H9 (cell line): ENCODE measurements at regions not wholly inside any gene's neighbourhood (a gene's known extent, or its start where the extent isn't known, plus 50 kb on each side); places are given as distances from the start of the nearest gene placed in this dataset.

Experiments
- DNase-seq: peaks from one replicate; pipeline ENCODE4 v3.0.0-alpha.2; 2017
- H2AFZ ChIP-seq: one replicate; pipeline ENCODE4 v1.6.1; 2013; ENCODE audit warnings: mild to moderate bottlenecking, low read length, control low read depth, moderate library complexity
- H2AK5ac ChIP-seq: 2 replicates; pipeline ENCODE4 v1.6.1; 2013; ENCODE audit warnings: low read length, control low read depth, mixed read lengths; ENCODE audit not compliant: insufficient read length
- H2BK120ac ChIP-seq: one replicate; pipeline ENCODE4 v1.6.1; 2013; ENCODE audit warnings: low read depth, mild to moderate bottlenecking, low read length, control low read depth, inconsistent platforms; ENCODE audit not compliant: poor library complexity, severe bottlenecking
- H2BK12ac ChIP-seq: 2 replicates; pipeline ENCODE4 v1.6.1; 2013; ENCODE audit warnings: low read length, control low read depth, mixed read lengths, low read depth; ENCODE audit not compliant: insufficient read length
- H2BK15ac ChIP-seq: 2 replicates; pipeline ENCODE4 v1.6.1; 2013; ENCODE audit warnings: low read depth, low read length, control low read depth
- H2BK20ac ChIP-seq: one replicate; pipeline ENCODE4 v1.6.1; 2013; ENCODE audit warnings: low read depth, mild to moderate bottlenecking, low read length, control low read depth, inconsistent platforms; ENCODE audit not compliant: poor library complexity, severe bottlenecking
- H2BK5ac ChIP-seq: 2 replicates; pipeline ENCODE4 v1.6.1; 2013; ENCODE audit warnings: low read length, control low read depth, mixed read lengths; ENCODE audit not compliant: insufficient read length
- H3K14ac ChIP-seq: 2 replicates; pipeline ENCODE4 v1.6.1; 2013; ENCODE audit warnings: low read length, control low read depth; ENCODE audit not compliant: insufficient read depth
- H3K18ac ChIP-seq: 2 replicates; pipeline ENCODE4 v1.6.1; 2013; ENCODE audit warnings: low read depth, mild to moderate bottlenecking, mixed read lengths, low read length, control low read depth; ENCODE audit not compliant: insufficient read length
- H3K23ac ChIP-seq: 2 replicates; pipeline ENCODE4 v1.6.1; 2013; ENCODE audit warnings: low read length, control low read depth, mixed read lengths, low read depth; ENCODE audit not compliant: insufficient read length
- H3K23me2 ChIP-seq: 2 replicates; pipeline ENCODE4 v1.6.1; 2013; ENCODE audit warnings: low read depth, mild to moderate bottlenecking, mixed read lengths, low read length, control low read depth; ENCODE audit not compliant: insufficient read length, poor library complexity, severe bottlenecking
- H3K27ac ChIP-seq: 2 replicates; pipeline ENCODE4 v1.5.1; 2013; ENCODE audit warnings: low read length, control low read depth, mixed read lengths, low read depth; ENCODE audit not compliant: insufficient read length
- H3K27me3 ChIP-seq: 2 replicates; pipeline ENCODE4 v1.6.1; 2013; ENCODE audit warnings: low read length, control low read depth, inconsistent platforms; ENCODE audit not compliant: insufficient read depth
- H3K4ac ChIP-seq: 2 replicates; pipeline ENCODE4 v1.6.1; 2013; ENCODE audit warnings: low read depth, mild to moderate bottlenecking, control low read depth, inconsistent platforms, low read length, moderate library complexity
- H3K4me1 ChIP-seq: 2 replicates; pipeline ENCODE4 v1.6.1; 2013; ENCODE audit warnings: low read length, control low read depth, inconsistent platforms; ENCODE audit not compliant: insufficient read depth
- H3K4me2 ChIP-seq: 2 replicates; pipeline ENCODE4 v1.6.1; 2013; ENCODE audit warnings: low read length, control low read depth, mixed read lengths; ENCODE audit not compliant: insufficient read length, insufficient read depth
- H3K56ac ChIP-seq: 2 replicates; pipeline ENCODE4 v1.6.1; 2013; ENCODE audit warnings: low read depth, mild to moderate bottlenecking, mixed read lengths, low read length, control low read depth; ENCODE audit not compliant: insufficient read length
- H3K79me1 ChIP-seq: 2 replicates; pipeline ENCODE4 v1.6.1; 2013; ENCODE audit warnings: low read depth, mild to moderate bottlenecking, moderate library complexity, low read length, control low read depth, inconsistent platforms; ENCODE audit not compliant: insufficient read depth, poor library complexity, severe bottlenecking
- H3K79me2 ChIP-seq: 2 replicates; pipeline ENCODE4 v1.6.1; 2013; ENCODE audit warnings: low read length, control low read depth, inconsistent platforms; ENCODE audit not compliant: insufficient read depth
- H3K9ac ChIP-seq: 2 replicates; pipeline ENCODE4 v1.6.1; 2013; ENCODE audit warnings: low read length, control low read depth, mixed read lengths; ENCODE audit not compliant: insufficient read length; ENCODE audit errors: extremely low read depth
- H3K9me3 ChIP-seq: one replicate; pipeline ENCODE4 v1.6.1; 2013; ENCODE audit warnings: low read depth, low read length, inconsistent platforms; ENCODE audit not compliant: control insufficient read depth
- H3T11ph ChIP-seq: one replicate; pipeline ENCODE4 v1.6.1; 2013; ENCODE audit warnings: mild to moderate bottlenecking, low read length, control low read depth, inconsistent platforms
- H4K20me1 ChIP-seq: one replicate; pipeline ENCODE4 v1.6.1; 2013; ENCODE audit not compliant: control insufficient read depth, insufficient read length, insufficient read depth
- H4K5ac ChIP-seq: 2 replicates; pipeline ENCODE4 v1.6.1; 2013; ENCODE audit warnings: low read depth, mild to moderate bottlenecking, mixed read lengths, low read length, control low read depth; ENCODE audit not compliant: insufficient read length
- H4K8ac ChIP-seq: replicated peaks from 2 replicates; pipeline ENCODE4 v1.6.1; 2013; ENCODE audit warnings: low read length, control low read depth, mixed read lengths, low read depth; ENCODE audit not compliant: insufficient read length
- H4K91ac ChIP-seq: 2 replicates; pipeline ENCODE4 v1.6.1; 2013; ENCODE audit warnings: low read depth, mild to moderate bottlenecking, moderate library complexity, mixed read lengths, low read length, control low read depth; ENCODE audit not compliant: insufficient read length
- H3K27ac Mint-ChIP-seq, 3 experiments: 2 replicates in 2 of 3; 3 replicates in 1 of 3; pipeline ENCODE4 v1.8.0; 2020 to 2021; ENCODE audit warnings: mixed read lengths in 3 of 3, mild to moderate bottlenecking in 1 of 3, moderate library complexity in 1 of 3
- H3K27me3 Mint-ChIP-seq: 2 replicates; pipeline ENCODE4 v1.8.0; 2021; ENCODE audit warnings: low read depth, mild to moderate bottlenecking, moderate library complexity, mixed read lengths
- H3K36me3 Mint-ChIP-seq, 3 experiments: 2 replicates in 2 of 3; 3 replicates in 1 of 3; pipeline ENCODE4 v1.8.0; 2020 to 2021; ENCODE audit warnings: low read depth in 3 of 3, mixed read lengths in 3 of 3; ENCODE audit not compliant: insufficient read depth in 1 of 3
- H3K4me1 Mint-ChIP-seq, 2 experiments: 2 replicates each; pipeline ENCODE4 v1.8.0; 2020; ENCODE audit warnings: mixed read lengths in 2 of 2
- H3K4me3 Mint-ChIP-seq, 2 experiments: 2 replicates in 1 of 2; 3 replicates in 1 of 2; pipeline ENCODE4 v1.8.0; 2020 to 2021; ENCODE audit warnings: mild to moderate bottlenecking in 2 of 2, mixed read lengths in 2 of 2, moderate library complexity in 1 of 2
- H3K9me3 Mint-ChIP-seq, 2 experiments: 2 replicates in 1 of 2; 3 replicates in 1 of 2; pipeline ENCODE4 v1.8.0; 2020; ENCODE audit warnings: mild to moderate bottlenecking in 2 of 2, mixed read lengths in 2 of 2, moderate library complexity in 1 of 2
- CTCF ChIP-seq: fragments of 200-600 bp; sonication (generic); conservative IDR thresholded peaks from 3 replicates; pipeline ENCODE4 v1.8.0; 2021; ENCODE audit warnings: antibody characterized with exemption, mild to moderate bottlenecking
- WGBS: extraction: QIAGEN DNeasy Blood & Tissue Kit; methylation state at CpG from one replicate; pipeline ENCODE4 v1.1.7; 2013; ENCODE audit warnings: missing lambda C conversion rate, low lambda C conversion rate, mixed read lengths; ENCODE audit not compliant: insufficient read length; ENCODE audit errors: extremely low coverage; 5-methylcytosine and 5-hydroxymethylcytosine counted together

GRCh38 chr3:102096066-102096465 lies 246.8 kb downstream of the NFKBIZ start:
- Histone ChIP-seq H3K4ac (no peak overlapping the region), H2BK5ac (no peak overlapping the region), H3K18ac (no peak overlapping the region), H2BK120ac (no peak overlapping the region), H3K23me2 (no peaks in the 10 kb centered on the region), H3T11ph (no peak overlapping the region), H3K79me1 (no peaks in the 10 kb centered on the region), H3K79me2 (no peaks in the 10 kb centered on the region), H4K5ac (no peak overlapping the region), H3K27ac (no peak overlapping the region), H2BK15ac (no peak overlapping the region), H3K9ac (no peak overlapping the region), H3K4me2 (no peak overlapping the region), H3K56ac (no peak overlapping the region), H4K91ac (no peak overlapping the region), H3K23ac (no peak overlapping the region), H4K8ac (no peak overlapping the region), H2BK12ac (no peak overlapping the region), H2AFZ (no peak overlapping the region), H2AK5ac (no peak overlapping the region), H3K9me3 (no peaks in the 10 kb centered on the region), H3K27me3 (no peaks in the 10 kb centered on the region), H2BK20ac (no peak overlapping the region), H3K4me1 (no peaks in the 10 kb centered on the region), H4K20me1 (no peaks in the 10 kb centered on the region), H3K14ac (no peak overlapping the region)
- no peak for TF ChIP-seq CTCF
- Mint-ChIP-seq H3K4me1 (peaks cover 4% of the 10 kb centered on the region in 2 experiments; a peak in 3 of 4 replicates), H3K4me3 (no peak overlapping the region), H3K27me3 (no peaks in the 10 kb centered on the region), H3K36me3 (no peaks in the 10 kb centered on the region), H3K9me3 (no peaks in the 10 kb centered on the region), H3K27ac (no peak overlapping the region)
- no CpG with 5 or more reads among the region's 2 CpGs for WGBS
- no peak for DNase-seq
